SK-N-SH (cell line): ENCODE measurements at regions not wholly inside any gene's neighbourhood (a gene's known extent, or its start where the extent isn't known, plus 50 kb on each side); places are given as distances from the start of the nearest gene placed in this dataset.

Experiments
- CTCF ChIA-PET: fragments of 300-600, 350-600 bp; formaldehyde crosslinking; extraction: SDS; loops from one replicate; lab custom pipeline; 2021; lab: Yijun Ruan, JAX
- POLR2A ChIA-PET: fragments of 350-600 bp; sonication (Branson Sonifier 250); formaldehyde crosslinking; extraction: SDS; loops from one replicate; lab custom pipeline; 2020; ENCODE audit warnings: antibody characterized with exemption, inconsistent platforms; lab: Yijun Ruan, JAX
- DNase-seq: peaks from one replicate; pipeline ENCODE4 v3.0.0; 2012
- H2AFZ ChIP-seq: fragments of 200-600 bp; sonication (generic); 2 replicates; pipeline ENCODE4 v1.8.1; 2016; ENCODE audit warnings: antibody characterized with exemption, mild to moderate bottlenecking, low read depth
- H3F3A ChIP-seq: fragments of 200-600 bp; sonication (generic); replicated peaks from 2 replicates; pipeline ENCODE3; 2016; ENCODE audit warnings: antibody characterized with exemption, mild to moderate bottlenecking; ENCODE audit not compliant: insufficient read depth
- H3K27ac ChIP-seq, 2 experiments: fragments of 200-500 bp in 1 of 2; fragments of 200-600 bp in 1 of 2; sonication (Bioruptor generic) in 1 of 2; sonication (generic), shearing (Covaris generic) in 1 of 2; 2 replicates each; pipeline versions ENCODE4 v1.5.1 to v1.6.1; 2014 to 2016; ENCODE audit warnings: low read depth in 2 of 2, inconsistent platforms in 1 of 2, low read length in 1 of 2, mild to moderate bottlenecking in 1 of 2, mixed read lengths in 1 of 2
- H3K27me3 ChIP-seq: fragments of 200-600 bp; sonication (generic), shearing (Covaris generic); 2 replicates; pipeline ENCODE4 v1.6.1; 2016; ENCODE audit warnings: mixed run types; ENCODE audit not compliant: insufficient read depth
- H3K36me3 ChIP-seq, 2 experiments: fragments of 200-500 bp in 1 of 2; fragments of 200-600 bp in 1 of 2; sonication (Bioruptor generic) in 1 of 2; sonication (generic) in 1 of 2; replicated peaks in 1 of 2; 2 replicates each; pipeline versions ENCODE3 to v1.5.1; 2014 to 2016; ENCODE audit warnings: low read length in 1 of 2, mild to moderate bottlenecking in 1 of 2; ENCODE audit not compliant: insufficient read depth in 2 of 2, control insufficient read depth in 1 of 2
- H3K4me1 ChIP-seq, 2 experiments: fragments of 200-500 bp in 1 of 2; fragments of 200-600 bp in 1 of 2; sonication (Bioruptor generic) in 1 of 2; sonication (generic), shearing (Covaris generic) in 1 of 2; 2 replicates each; pipeline versions ENCODE4 v1.5.1 to v1.6.1; 2014 to 2016; ENCODE audit warnings: low read depth in 1 of 2, low read length in 1 of 2, mixed run types in 1 of 2; ENCODE audit not compliant: insufficient read depth in 2 of 2, control insufficient read depth in 1 of 2
- H3K4me2 ChIP-seq: fragments of 200-600 bp; sonication (generic), shearing (Covaris generic); 2 replicates; pipeline ENCODE4 v1.6.1; 2017; ENCODE audit warnings: mixed run types
- H3K4me3 ChIP-seq, 2 experiments: fragments of 200-500 bp in 1 of 2; fragments of 200-600 bp in 1 of 2; sonication (Bioruptor generic) in 1 of 2; sonication (generic), shearing (Covaris generic) in 1 of 2; 2 replicates each; pipeline versions ENCODE4 v1.5.1 to v1.8.1; 2014 to 2016; ENCODE audit warnings: low read depth in 2 of 2, inconsistent platforms in 1 of 2, low read length in 1 of 2, mild to moderate bottlenecking in 1 of 2, mixed read lengths in 1 of 2, moderate library complexity in 1 of 2
- H3K79me2 ChIP-seq: fragments of 200-600 bp; sonication (generic); 2 replicates; pipeline ENCODE4 v1.8.1; 2017; ENCODE audit warnings: mild to moderate bottlenecking; ENCODE audit not compliant: insufficient read depth
- H3K9ac ChIP-seq: fragments of 200-600 bp; sonication (generic); 2 replicates; pipeline ENCODE4 v1.6.1; 2017; ENCODE audit warnings: mixed run types
- H3K9me2 ChIP-seq: fragments of 200-600 bp; sonication (generic); 2 replicates; pipeline ENCODE4 v1.6.1; 2017; ENCODE audit warnings: mixed run types
- H3K9me3 ChIP-seq: fragments of 200-600 bp; sonication (generic); 2 replicates; pipeline ENCODE4 v1.6.1; 2017; ENCODE audit warnings: mixed run types, mild to moderate bottlenecking, moderate library complexity
- H4K20me1 ChIP-seq: fragments of 200-600 bp; sonication (generic); 2 replicates; pipeline ENCODE4 v1.6.1; 2017; ENCODE audit warnings: mild to moderate bottlenecking, mixed run types; ENCODE audit not compliant: insufficient read depth
- CHD2 ChIP-seq: fragments of 150-350 bp; IDR thresholded peaks from 2 replicates; pipeline ENCODE4 v1.6.1; 2018; ENCODE audit warnings: low read length; ENCODE audit not compliant: partially characterized antibody
- ELF1 ChIP-seq: IDR thresholded peaks from 2 replicates; pipeline ENCODE4 v1.4.0; 2012
- EZH2phosphoT487 ChIP-seq: fragments of 200-600 bp; sonication (generic); IDR thresholded peaks from 2 replicates; pipeline ENCODE4 v1.6.1; 2017; ENCODE audit warnings: low read depth, mixed run types, mild to moderate bottlenecking, antibody characterized with exemption, moderate library complexity, borderline replicate concordance
- FOXM1 ChIP-seq: IDR thresholded peaks from 2 replicates; pipeline ENCODE4 v1.4.0; 2012; ENCODE audit warnings: low read depth, mild to moderate bottlenecking
- GABPA ChIP-seq: IDR thresholded peaks from 2 replicates; pipeline ENCODE4 v1.4.0; 2012; ENCODE audit warnings: low read depth, mild to moderate bottlenecking
- GATA2 ChIP-seq: sonication (generic); formaldehyde crosslinking; IDR thresholded peaks from 2 replicates; pipeline ENCODE4 v1.5.0; 2020; ENCODE audit warnings: mild to moderate bottlenecking, missing genetic modification reagents
- JUND ChIP-seq: IDR thresholded peaks from 2 replicates; pipeline ENCODE4 v1.4.0; 2012
- MAX ChIP-seq: IDR thresholded peaks from 2 replicates; pipeline ENCODE4 v1.4.0; 2012; ENCODE audit warnings: low read depth
- MEF2A ChIP-seq: IDR thresholded peaks from 2 replicates; pipeline ENCODE4 v1.4.0; 2012; ENCODE audit warnings: low read depth, borderline replicate concordance
- MXI1 ChIP-seq: IDR thresholded peaks from 2 replicates; pipeline ENCODE4 v1.6.1; 2012; ENCODE audit warnings: mild to moderate bottlenecking, low read depth, low read length, improper control_type of control experiment
- NFIC ChIP-seq: IDR thresholded peaks from 2 replicates; pipeline ENCODE4 v1.4.0; 2012; ENCODE audit warnings: borderline replicate concordance
- NRF1 ChIP-seq: IDR thresholded peaks from 2 replicates; pipeline ENCODE4 v1.6.1; 2012; ENCODE audit warnings: low read depth, mild to moderate bottlenecking, low read length
- PBX3 ChIP-seq: IDR thresholded peaks from 2 replicates; pipeline ENCODE4; 2012
- POLR2AphosphoS5 ChIP-seq: IDR thresholded peaks from 2 replicates; pipeline ENCODE4 v1.6.1; 2012; ENCODE audit warnings: low read depth, low read length
- RAD21 ChIP-seq: IDR thresholded peaks from 2 replicates; pipeline ENCODE4 v1.6.1; 2012; ENCODE audit warnings: mild to moderate bottlenecking, low read length
- REST ChIP-seq: IDR thresholded peaks from 2 replicates; pipeline ENCODE4 v1.6.1; 2012; ENCODE audit warnings: mild to moderate bottlenecking, low read depth, low read length, moderate library complexity
- RFX5 ChIP-seq: IDR thresholded peaks from 2 replicates; pipeline ENCODE4 v1.6.1; 2012; ENCODE audit warnings: mild to moderate bottlenecking, improper control_type of control experiment, low read length
- RXRA ChIP-seq: IDR thresholded peaks from 2 replicates; pipeline ENCODE4 v1.4.0; 2012; ENCODE audit warnings: low read depth, mild to moderate bottlenecking, borderline replicate concordance
- YY1 ChIP-seq: IDR thresholded peaks from 2 replicates; pipeline ENCODE4 v1.4.0; 2012; ENCODE audit warnings: low read depth, mild to moderate bottlenecking
- WGBS: methylation state at CpG from one replicate; pipeline ENCODE4 v1.1.6; 2017; ENCODE audit warnings: low lambda C conversion rate; 5-methylcytosine and 5-hydroxymethylcytosine counted together
- TF ChIP-seq, protein P1 (sequence below): fragments of 150-350 bp; IDR thresholded peaks from 2 replicates; pipeline ENCODE4 v1.6.1; 2017; ENCODE audit warnings: antibody characterized with exemption, low read length, low read depth, borderline replicate concordance

- ChIA-PET POLR2A (no interaction called here), CTCF (no interaction called here)
- H3K79me2 ChIP-seq, result no peaks in the 10 kb centered on the region
- TF ChIP-seq GABPA (no peak), RAD21 (no peak), ELF1 (no peak), YY1 (no peak), RFX5 (no peak), FOXM1 (no peak), NRF1 (no peak), MXI1 (no peak), NFIC (no peak), MEF2A (no peak), EZH2phosphoT487 (no peak), PBX3 (no peak), MAX (no peak), RXRA (no peak), CHD2 (no peak), GATA2 (CRISPR knock-in tag) (no peak), POLR2AphosphoS5 (no peak), REST (no peak), JUND (no peak)
- TF ChIP-seq, protein P1, sequence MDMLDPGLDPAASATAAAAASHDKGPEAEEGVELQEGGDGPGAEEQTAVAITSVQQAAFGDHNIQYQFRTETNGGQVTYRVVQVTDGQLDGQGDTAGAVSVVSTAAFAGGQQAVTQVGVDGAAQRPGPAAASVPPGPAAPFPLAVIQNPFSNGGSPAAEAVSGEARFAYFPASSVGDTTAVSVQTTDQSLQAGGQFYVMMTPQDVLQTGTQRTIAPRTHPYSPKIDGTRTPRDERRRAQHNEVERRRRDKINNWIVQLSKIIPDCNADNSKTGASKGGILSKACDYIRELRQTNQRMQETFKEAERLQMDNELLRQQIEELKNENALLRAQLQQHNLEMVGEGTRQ, result no peak
- no peak overlapping the region for H3K4me2 ChIP-seq
- H4K20me1 ChIP-seq, result no peaks in the 10 kb centered on the region
- no peaks in the 10 kb centered on the region for H3K4me1 ChIP-seq
- 0% methylated on average over 1 of the region's 1 CpG for WGBS
- H3K36me3 ChIP-seq, result no peaks in the 10 kb centered on the region
- H3K9me2 ChIP-seq, result no peaks in the 10 kb centered on the region
- H2AFZ ChIP-seq, result no peak overlapping the region
- no peak overlapping the region for H3K9ac ChIP-seq
- no peaks in the 10 kb centered on the region for H3F3A ChIP-seq
- no peaks in the 10 kb centered on the region; the same call in 1 of the 2 replicates for H3K27me3 ChIP-seq
- H3K4me3 ChIP-seq, result no peak overlapping the region
- DNase-seq, result no peak
- H3K9me3 ChIP-seq, result no peaks in the 10 kb centered on the region
- H3K27ac ChIP-seq, result no peak overlapping the region
Observed at GRCh38 chr4:75308049-75308448, 206.2 kb downstream of the RCHY1 start.
